Esophagus mucosa (tissue), 1 donor: ENCODE measurements at regions not wholly inside any gene's neighbourhood (a gene's known extent, or its start where the extent isn't known, plus 50 kb on each side); places are given as distances from the start of the nearest gene placed in this dataset.
"Not testable (repeated sequence)": the region's sequence is repeated elsewhere in the genome, so short reads cannot be mapped to it uniquely, and the experiment has no call there.

Experiments
- ATAC-seq: fragments of 200-7000 bp; cut with Tn5 transposase; one replicate; pipeline ENCODE4 v1.9.1; 2020
- donor health status: DM: yes; HTN: yes; CAD: no.

DNA sequence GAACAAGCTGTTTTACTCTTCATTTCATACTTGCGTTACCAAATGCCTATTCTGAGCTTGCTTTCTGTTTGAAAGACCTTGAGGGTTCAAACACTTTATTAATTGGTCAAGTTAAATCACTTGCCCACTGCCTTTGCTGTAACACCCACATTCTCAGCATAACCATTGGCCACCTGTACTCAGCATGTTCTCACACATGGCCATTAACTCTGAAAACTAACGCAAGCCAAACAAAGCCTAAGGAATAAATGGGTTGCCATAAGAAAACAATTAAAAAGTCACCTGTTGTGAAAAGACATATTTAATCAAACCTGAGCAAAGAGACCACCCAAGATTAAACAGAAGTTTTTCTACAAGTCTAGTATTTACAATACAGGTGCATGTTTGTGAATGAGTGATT lies 517.2 kb upstream of the SPRY2 start:
- ATAC-seq: no peak

DNA sequence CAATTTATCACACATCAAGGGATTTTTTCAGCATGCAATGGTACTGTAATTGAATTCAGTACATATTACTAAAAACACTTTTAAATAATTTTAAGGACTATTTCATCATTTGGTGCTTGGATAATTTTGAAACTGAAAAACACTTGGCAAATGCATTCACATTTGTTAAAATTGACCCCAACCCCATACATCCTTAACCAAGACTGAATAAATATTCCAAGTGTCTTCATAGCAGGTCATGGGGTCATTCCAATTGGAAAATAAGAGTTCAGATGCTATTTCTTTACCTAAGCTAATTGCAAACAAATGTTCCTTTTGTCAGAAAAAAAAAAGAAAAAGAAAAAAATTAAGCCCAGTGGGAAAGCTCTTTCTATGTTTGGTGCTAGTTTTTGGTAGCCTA lies 516.4 kb upstream of the SPRY2 start:
- ATAC-seq: no peak

DNA sequence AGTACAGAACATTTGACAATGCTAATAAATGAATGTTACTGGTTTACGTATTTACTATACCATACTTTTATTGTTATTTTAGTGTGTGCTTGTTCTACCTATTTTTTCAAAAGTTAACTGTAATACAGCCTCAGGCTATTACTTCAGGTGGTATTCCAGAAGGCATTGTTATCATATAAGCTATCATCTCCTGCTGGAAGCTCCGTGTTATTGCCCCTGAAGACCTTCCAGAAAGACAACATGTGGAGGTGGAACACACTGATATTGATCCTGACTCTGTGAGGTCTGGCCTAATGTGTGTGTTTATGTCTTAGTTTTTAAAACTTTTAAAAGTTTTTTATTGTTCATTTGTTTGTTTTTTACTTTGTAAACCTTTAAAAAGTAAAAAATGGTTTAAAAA lies 509.8 kb upstream of the SPRY2 start:
- no peak for ATAC-seq

DNA sequence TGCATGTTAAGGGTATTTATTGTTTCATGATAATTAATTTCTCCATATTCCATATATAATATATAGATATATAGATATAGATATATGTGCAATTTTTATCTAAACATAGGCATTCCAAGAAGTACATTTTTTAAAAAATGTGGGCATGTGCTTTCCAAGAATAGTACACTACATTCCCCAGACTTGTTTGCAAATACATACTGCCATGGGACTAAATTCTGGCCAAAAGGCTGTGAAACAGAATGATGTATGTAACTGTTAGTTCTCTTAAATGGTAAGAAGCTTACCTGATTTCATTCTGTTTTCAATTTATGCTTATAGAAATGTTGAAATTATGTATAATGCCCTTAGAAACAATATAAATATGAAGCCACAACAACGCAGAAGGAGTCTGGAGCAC lies 503.2 kb upstream of the SPRY2 start:
- ATAC-seq: no peak

DNA sequence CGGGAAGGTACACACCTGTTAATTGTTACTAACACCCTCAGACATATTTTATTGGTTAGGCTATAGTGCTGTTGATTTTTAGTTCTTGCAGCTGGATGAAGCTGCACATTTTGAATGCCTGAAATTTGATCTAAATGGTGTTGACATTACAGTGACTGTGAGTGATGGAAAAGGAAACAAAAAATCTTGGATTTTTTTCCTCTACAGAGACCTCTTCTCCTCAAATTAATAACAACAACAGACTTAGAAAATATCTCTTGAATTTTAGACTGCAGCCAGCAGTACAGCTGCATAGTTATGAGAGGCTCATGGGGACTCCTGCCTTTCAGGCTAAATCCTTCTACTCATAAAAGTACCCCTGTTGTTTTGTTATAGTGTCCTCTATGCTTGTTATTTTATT lies 500.5 kb upstream of the SPRY2 start:
- ATAC-seq: no peak

DNA sequence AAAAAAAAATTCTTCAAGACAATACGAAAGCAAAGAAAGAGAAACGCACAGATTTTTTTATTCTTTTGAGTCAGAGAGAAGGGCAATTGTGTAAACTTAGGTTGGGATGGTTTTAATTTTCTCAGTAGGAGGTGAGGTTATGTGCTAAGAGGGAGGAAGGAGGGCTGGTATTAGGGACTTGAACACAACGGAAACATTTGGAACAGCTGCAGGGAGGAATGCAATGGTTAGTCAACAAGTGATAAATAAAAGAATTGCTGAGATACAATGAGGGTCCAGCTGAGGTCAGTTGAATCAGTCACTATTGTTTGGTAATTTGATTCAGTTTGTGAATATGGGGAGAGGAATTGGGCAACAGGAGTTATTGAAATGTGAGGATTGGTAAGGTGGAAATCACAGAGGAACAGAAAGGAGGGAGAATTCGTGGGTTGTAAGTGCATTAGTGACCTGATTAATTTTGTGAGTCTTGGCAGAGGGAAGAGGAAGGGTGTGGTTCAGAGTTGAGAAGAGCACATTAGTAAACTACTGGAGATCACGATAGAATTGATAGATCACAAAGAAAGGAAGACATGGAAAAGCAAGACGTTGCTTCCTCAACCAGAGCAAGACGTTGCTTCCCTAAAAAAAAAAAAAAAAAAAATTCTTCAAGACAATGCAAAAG lies 499.5 kb upstream of the SPRY2 start:
- no peak for ATAC-seq

DNA sequence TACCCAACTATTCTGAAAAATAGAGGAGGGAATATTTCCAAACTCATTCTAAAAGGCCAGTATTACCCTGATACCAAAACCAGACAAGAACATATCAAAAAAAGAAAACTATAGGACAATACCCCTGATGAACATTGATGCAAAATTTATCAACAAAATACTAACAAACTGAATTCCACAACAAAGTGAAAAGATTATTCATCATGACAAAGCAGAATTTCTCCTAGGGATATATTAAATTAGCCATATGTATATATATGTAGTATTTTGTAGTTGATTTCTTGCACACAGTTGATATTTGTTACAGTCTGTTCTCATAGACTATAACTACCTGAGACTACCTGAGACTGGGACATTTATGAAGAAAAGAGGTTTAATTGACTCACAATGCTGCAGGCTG lies 495.0 kb upstream of the SPRY2 start:
- no peak for ATAC-seq

GRCh38 chr13:80830431-80830830 lies 489.5 kb upstream of the SPRY2 start:
- no peak for ATAC-seq

DNA sequence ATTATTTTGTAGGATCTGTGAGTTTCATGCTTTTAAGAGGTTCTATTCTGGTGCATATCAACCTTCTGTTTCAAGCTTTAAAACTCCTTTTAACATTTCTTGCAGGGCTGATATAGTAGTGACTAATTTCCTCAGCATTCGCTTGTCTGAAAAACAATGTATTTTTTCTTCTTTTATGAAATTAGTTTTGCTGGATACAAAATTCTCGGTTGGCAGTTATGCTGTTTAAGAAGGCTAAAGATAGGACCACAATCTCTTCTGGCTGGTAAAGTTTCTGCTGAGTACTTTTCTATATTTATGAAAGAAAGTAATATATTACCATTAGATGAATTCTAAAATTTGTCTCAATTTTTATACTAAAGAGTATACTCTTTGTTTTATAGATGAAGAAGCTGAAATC lies 487.8 kb upstream of the SPRY2 start:
- no peak for ATAC-seq

GRCh38 chr13:80825276-80825675 lies 484.4 kb upstream of the SPRY2 start:
- ATAC-seq: no peak

DNA sequence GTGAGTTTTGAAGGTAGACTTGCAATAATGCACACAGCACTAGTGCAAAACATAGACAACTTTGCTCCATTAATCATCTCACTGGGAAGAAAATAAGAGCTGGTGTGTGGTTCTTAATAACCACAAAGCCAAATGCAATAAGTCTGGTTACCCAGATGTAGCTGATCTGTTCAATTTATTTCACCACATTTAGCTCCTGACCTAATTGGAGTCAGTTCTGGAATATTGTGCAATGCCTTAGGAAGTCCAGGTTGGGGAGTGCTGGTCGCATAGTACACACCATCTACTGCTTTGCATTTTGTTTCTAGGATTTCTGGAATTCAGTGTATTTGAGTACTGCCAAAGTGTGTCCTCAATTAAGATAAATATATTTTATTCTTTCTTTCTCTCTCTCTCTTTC lies 483.3 kb upstream of the SPRY2 start:
- ATAC-seq: no peak

GRCh38 chr13:80823472-80823871 lies 482.5 kb upstream of the SPRY2 start:
- ATAC-seq: no peak

DNA sequence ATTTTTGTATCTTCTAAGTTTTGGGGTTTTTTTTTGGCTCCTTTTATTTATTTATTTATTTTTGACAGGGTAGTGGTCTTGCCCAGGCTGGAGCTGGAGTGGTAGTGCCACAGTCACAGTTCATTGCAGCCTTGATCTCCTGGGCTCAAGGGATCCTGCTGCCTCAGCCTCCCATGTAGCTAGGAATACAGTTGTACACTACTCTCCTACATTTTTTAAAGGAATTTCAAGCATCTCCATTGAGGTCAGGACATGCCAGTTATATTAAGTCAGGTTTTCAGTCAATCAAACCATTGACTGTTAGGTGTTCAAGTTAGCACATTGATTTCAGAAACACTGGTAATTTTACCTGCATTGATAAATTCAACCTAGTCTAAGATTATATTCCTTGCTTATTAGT lies 480.5 kb upstream of the SPRY2 start:
- ATAC-seq: no peak

- ATAC-seq: no peak
Measured at GRCh38 chr13:80817979-80818378, 477.1 kb upstream of the SPRY2 start.

DNA sequence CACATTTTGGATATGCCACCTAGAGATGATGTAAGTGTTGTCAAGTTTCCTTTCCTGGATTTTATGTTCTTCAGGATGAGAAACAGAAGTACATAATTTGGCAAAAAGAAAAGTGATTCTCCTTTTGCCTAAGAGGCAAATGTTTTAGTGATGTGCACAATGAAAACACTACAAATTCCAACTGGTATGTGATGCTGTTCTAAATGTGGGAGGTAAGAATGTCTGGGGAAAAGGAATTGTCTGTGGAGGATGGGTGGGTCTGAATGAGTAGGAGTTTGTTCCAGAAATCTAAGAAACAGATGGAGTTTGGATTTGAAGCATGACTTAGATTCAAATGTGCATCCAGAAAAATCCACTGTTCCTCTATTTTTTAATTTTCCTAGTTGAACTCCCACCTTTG lies 473.6 kb upstream of the SPRY2 start:
- no peak for ATAC-seq

DNA sequence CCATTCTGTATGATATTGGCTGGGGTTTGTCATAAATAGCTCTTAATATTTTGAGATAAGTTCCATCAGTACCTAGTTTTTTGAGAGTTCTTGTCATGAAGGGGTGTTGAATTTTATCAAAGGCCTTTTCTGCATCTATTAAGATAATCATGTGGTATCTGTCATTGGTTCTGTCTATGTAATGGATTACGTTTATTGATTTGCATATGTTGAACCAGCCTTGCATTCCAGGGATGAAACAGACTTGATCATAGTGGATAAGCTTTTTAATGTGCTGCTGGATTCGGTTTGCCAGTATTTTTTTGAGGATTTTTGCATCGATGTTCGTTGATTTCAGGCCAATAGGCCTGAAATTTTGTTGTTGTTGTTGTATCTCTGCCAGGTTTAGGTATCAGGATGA lies 469.4 kb upstream of the SPRY2 start:
- ATAC-seq: not testable (repeated sequence)

GRCh38 chr13:80802946-80803345 lies 462.0 kb upstream of the SPRY2 start:
- ATAC-seq: no peak

DNA sequence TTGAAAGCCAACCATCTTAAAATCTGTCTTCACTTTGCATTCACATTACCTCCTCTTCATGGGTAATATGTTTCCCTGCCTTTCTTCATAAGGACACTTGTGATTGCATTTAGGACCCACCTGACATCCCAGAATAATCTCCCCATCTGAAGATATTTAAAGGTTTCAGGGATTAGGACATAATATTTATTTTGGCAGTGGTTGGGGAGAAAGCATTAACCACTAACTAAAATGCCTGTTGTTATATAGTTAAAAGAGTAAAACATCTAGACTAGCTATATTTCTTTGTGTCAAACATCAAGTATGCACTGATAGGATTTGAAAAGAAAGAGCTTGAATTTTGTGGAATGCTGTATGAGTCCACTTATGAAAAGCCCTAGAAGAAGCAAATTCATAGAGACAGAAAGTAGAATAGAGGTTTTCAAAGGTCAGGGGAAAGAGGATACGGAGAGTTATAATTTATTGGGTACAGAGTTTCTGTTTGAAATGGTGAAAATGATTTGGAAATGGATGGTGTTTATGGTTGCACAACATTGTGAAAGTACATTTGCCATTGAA lies 457.7 kb upstream of the SPRY2 start:
- ATAC-seq: no peak

GRCh38 chr13:80787604-80788003 lies 446.7 kb upstream of the SPRY2 start:
- ATAC-seq: no peak

GRCh38 chr13:80783926-80784565 lies 443.1 kb upstream of the SPRY2 start:
- ATAC-seq: no peak

DNA sequence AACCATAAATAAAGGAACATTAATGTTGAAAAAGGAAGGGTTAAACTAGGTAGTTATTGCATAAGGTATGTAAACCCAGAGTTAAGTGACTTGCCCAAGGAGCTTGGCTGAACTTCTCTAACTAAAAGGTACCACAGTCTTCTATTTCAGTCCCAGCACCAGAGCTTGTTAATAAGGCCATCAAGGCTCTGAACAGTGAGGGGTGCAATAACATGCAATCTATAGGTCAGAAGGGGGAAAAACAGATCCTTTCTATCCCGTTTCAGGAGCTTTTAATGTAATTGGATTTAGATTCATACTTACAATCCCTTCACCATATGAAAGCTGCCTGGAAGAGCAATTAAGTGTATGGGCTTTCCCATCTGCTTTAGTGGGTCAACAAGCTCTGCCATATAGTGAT lies 441.5 kb upstream of the SPRY2 start:
- ATAC-seq: no peak

- peak; percentile 83 for ATAC-seq
Measured at GRCh38 chr13:80778297-80778696, 437.4 kb upstream of the SPRY2 start.

- ATAC-seq: no peak
Measured at GRCh38 chr13:80757694-80758093, 416.8 kb upstream of the SPRY2 start.

- ATAC-seq: no peak
Measured at GRCh38 chr13:80755910-80756309, 415.0 kb upstream of the SPRY2 start.

DNA sequence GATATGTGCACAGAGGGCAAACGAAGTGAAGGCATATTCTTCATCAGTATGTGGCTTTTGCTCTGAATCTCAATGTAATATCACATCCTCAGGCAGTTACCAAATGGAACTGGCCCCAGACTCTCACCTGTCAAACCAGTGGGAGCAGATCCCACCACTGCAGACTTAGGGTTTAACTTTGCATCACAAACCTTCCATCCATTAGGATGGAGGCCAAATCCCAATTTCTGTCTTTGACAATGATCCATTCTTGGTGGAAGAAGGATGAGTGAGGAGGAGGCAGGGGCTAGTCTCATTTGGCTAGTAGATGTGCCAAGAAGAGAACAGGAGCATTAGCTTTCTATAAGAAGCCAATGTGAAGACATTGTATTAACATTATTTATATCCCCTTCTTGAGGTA lies 413.5 kb upstream of the SPRY2 start:
- no peak for ATAC-seq
